Type B pancreatic cell (in vitro differentiated cells): ENCODE measurements at regions not wholly inside any gene's neighbourhood (a gene's known extent, or its start where the extent isn't known, plus 50 kb on each side); places are given as distances from the start of the nearest gene placed in this dataset.

Source experiments
- DNase-seq: peaks from one replicate; pipeline ENCODE4 v3.0.0; 2021; ENCODE audit warnings: mixed read lengths; ENCODE audit not compliant: unreplicated experiment; ENCODE audit errors: extremely low spot score
- H3K27ac Mint-ChIP-seq: 2 replicates; pipeline ENCODE4 v1.8.0; 2021; ENCODE audit warnings: mild to moderate bottlenecking, mixed read lengths
- H3K27me3 Mint-ChIP-seq: 2 replicates; pipeline ENCODE4 v1.8.0; 2021; ENCODE audit warnings: mixed read lengths
- H3K36me3 Mint-ChIP-seq: 2 replicates; pipeline ENCODE4 v1.8.0; 2021; ENCODE audit warnings: mixed read lengths
- H3K4me1 Mint-ChIP-seq: one replicate; pipeline ENCODE4 v1.8.0; 2021; ENCODE audit warnings: mixed read lengths; ENCODE audit not compliant: unreplicated experiment
- H3K4me3 Mint-ChIP-seq: 2 replicates; pipeline ENCODE4 v1.8.0; 2021; ENCODE audit warnings: mild to moderate bottlenecking, mixed read lengths
- H3K9me3 Mint-ChIP-seq: 2 replicates; pipeline ENCODE4 v1.8.0; 2021; ENCODE audit warnings: mixed read lengths
- TF ChIP-seq, protein P1 (sequence below): fragments of 200-600 bp; sonication (generic); conservative IDR thresholded peaks from 2 replicates; pipeline ENCODE4 v1.5.0; 2021; ENCODE audit warnings: antibody characterized with exemption, mild to moderate bottlenecking

GRCh38 chr13:40464337-40465014, 202.0 kb downstream of the FOXO1 start:
- peaks cover 8% of the 10 kb centered on the region for H3K36me3 Mint-ChIP-seq
- no peak overlapping the region for H3K27ac Mint-ChIP-seq
- no peaks in the 10 kb centered on the region for H3K4me1 Mint-ChIP-seq
- no peak for DNase-seq
- no peaks in the 10 kb centered on the region for H3K27me3 Mint-ChIP-seq
- TF ChIP-seq, protein P1, sequence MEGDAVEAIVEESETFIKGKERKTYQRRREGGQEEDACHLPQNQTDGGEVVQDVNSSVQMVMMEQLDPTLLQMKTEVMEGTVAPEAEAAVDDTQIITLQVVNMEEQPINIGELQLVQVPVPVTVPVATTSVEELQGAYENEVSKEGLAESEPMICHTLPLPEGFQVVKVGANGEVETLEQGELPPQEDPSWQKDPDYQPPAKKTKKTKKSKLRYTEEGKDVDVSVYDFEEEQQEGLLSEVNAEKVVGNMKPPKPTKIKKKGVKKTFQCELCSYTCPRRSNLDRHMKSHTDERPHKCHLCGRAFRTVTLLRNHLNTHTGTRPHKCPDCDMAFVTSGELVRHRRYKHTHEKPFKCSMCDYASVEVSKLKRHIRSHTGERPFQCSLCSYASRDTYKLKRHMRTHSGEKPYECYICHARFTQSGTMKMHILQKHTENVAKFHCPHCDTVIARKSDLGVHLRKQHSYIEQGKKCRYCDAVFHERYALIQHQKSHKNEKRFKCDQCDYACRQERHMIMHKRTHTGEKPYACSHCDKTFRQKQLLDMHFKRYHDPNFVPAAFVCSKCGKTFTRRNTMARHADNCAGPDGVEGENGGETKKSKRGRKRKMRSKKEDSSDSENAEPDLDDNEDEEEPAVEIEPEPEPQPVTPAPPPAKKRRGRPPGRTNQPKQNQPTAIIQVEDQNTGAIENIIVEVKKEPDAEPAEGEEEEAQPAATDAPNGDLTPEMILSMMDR: no peak
- no peak overlapping the region for H3K4me3 Mint-ChIP-seq
- H3K9me3 Mint-ChIP-seq: peaks cover 4% of the 10 kb centered on the region

GRCh38 chr13:40465015-40465390, 201.4 kb downstream of the FOXO1 start:
- H3K27ac Mint-ChIP-seq: no peak overlapping the region
- TF ChIP-seq, protein P1: no peak
- no peak for DNase-seq

GRCh38 chr13:40466272-40466671, 200.2 kb downstream of the FOXO1 start:
- TF ChIP-seq, protein P1: no peak
- Mint-ChIP-seq H3K36me3 (peaks cover 4% of the 10 kb centered on the region), H3K4me3 (no peak overlapping the region), H3K4me1 (peaks cover 6% of the 10 kb centered on the region), H3K27ac (no peak overlapping the region), H3K9me3 (peaks cover 4% of the 10 kb centered on the region), H3K27me3 (no peaks in the 10 kb centered on the region)
- no peak for DNase-seq

More at GRCh38 chr13:40465015-40465390, 201.4 kb downstream of the FOXO1 start:
- peaks cover 8% of the 10 kb centered on the region for H3K36me3 Mint-ChIP-seq
- no peaks in the 10 kb centered on the region for H3K27me3 Mint-ChIP-seq
- peaks cover 4% of the 10 kb centered on the region for H3K4me1 Mint-ChIP-seq
- H3K4me3 Mint-ChIP-seq: no peak overlapping the region
- H3K9me3 Mint-ChIP-seq: peaks cover 4% of the 10 kb centered on the region

DNA sequence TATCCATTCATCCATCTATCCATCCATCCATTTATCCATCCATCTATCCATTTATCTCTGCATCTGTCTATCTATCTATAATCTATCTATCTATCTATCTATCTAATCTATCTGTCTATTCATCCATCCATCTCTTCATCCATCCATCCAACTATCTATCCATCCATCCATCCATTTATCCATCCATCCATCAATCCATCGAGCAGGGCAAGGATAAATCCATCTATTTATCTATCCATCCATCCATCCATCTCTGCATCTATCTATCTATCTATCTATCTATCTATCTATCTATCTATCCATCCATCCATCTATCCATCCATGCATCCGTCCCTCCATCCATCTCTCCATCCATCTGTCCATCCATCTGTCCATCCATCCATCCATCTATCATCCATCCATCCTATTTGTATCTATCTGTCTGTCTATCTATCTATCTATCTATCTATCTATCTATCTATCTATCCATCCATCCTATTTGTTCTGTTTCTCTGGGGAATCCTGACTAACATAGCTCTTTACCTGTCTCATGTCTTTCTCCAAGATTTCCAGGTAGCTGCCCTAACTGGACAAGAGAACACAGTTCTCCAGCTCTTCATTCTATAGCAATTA, 198.1 kb downstream of the FOXO1 start:
- no peaks in the 10 kb centered on the region for H3K27me3 Mint-ChIP-seq
- no peak overlapping the region for H3K4me3 Mint-ChIP-seq
- peaks cover 3% of the 10 kb centered on the region for H3K9me3 Mint-ChIP-seq
- peaks cover 6% of the 10 kb centered on the region for H3K4me1 Mint-ChIP-seq
- no peak for DNase-seq
- H3K36me3 Mint-ChIP-seq: peaks cover 4% of the 10 kb centered on the region
- TF ChIP-seq, protein P1: no peak
- H3K27ac Mint-ChIP-seq: no peak overlapping the region

DNA sequence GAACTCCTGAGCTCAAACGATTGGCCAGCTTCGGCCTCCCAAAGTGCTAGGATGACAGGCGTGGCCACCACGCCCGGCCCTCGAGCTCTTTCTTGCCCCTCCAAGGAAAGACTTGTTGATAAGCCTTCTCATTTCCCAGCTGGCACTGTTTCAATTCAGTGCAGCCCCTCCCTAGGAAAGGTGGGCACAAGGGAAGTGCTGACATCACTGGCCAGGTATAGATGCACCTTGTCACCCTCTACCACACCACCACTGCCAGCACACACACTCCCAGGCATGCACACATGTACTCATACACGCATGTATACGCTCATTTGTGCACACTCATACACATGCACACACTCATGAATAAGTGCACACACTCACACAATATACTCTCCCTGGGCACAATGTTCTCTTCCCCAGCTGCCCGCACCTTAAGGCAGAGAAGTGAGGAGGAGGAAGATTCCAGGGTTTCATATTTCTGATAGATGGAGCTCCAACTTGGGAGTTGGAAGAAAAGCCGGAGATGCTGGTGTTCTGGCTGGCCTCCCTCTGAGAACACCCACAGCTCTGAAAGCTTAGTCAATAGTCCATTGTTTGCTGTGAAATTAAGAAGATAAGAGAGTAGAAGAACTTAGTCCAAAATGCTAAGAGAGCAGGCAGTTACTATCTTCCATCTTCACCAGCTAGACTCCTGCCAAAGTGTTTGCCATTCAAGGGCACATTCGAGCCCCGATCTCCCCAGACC, 196.7 kb downstream of the FOXO1 start:
- DNase-seq: no peak
- no peak overlapping the region for H3K4me3 Mint-ChIP-seq
- TF ChIP-seq, protein P1: no peak
- peaks cover 4% of the 10 kb centered on the region for H3K36me3 Mint-ChIP-seq
- peaks cover 6% of the 10 kb centered on the region for H3K4me1 Mint-ChIP-seq
- H3K9me3 Mint-ChIP-seq: no peaks in the 10 kb centered on the region
- H3K27me3 Mint-ChIP-seq: no peaks in the 10 kb centered on the region
- no peak overlapping the region for H3K27ac Mint-ChIP-seq
